ENCODE measurements at regions not wholly inside any gene's neighbourhood (a gene's known extent, or its start where the extent isn't known, plus 50 kb on each side); places are given as distances from the start of the nearest gene placed in this dataset.
"Not testable (repeated sequence)": the region's sequence is repeated elsewhere in the genome, so short reads cannot be mapped to it uniquely, and the experiment has no call there.

DNA sequence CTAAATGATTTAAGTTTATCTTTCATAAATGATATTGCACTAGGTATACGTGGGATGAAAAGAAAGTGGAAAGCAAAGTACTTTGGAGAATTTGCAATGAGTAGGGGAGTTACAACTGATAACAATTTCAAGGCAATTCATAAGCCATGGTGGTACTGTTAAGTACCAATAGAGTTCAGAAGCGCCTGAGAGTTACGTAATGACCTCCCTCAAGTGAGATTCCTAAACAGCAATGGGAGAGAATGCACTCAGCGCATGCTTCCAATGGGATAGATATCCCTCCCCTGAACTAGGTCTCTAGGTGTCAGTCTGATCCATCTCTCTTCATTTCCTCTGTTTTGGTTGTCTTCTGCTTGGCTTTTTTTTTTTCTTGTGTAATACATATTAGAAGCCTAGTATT lies 249.3 kb downstream of the NNT start:
- no peak overlapping the region for H3K4me3 ChIP-seq (ENCODE audit: low read length)
- DNase-seq (ENCODE audit: low read depth, low spot score): no peak

DNA sequence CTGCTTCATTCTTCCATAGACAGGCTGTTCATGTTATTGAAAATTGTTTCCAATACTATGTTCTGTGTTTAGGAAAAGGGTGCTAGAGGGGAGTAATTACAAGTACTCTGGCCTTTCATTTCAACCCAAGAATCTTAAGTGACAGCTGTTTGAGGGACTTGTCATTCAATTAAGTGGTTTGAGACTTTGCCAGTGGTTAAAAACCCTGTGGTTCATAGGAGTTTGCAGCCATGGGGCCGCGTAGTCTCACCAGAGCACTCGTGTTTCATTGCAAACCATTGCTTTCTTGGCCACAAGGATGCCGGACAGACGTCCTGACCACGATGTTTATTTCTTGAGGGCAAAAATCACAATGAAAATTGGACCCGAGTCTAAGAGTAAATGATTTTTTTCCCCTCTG lies 248.8 kb downstream of the NNT start:
- no peak for DNase-seq (ENCODE audit: low read depth, low spot score)
- no peak overlapping the region for H3K4me3 ChIP-seq (ENCODE audit: low read length)

DNA sequence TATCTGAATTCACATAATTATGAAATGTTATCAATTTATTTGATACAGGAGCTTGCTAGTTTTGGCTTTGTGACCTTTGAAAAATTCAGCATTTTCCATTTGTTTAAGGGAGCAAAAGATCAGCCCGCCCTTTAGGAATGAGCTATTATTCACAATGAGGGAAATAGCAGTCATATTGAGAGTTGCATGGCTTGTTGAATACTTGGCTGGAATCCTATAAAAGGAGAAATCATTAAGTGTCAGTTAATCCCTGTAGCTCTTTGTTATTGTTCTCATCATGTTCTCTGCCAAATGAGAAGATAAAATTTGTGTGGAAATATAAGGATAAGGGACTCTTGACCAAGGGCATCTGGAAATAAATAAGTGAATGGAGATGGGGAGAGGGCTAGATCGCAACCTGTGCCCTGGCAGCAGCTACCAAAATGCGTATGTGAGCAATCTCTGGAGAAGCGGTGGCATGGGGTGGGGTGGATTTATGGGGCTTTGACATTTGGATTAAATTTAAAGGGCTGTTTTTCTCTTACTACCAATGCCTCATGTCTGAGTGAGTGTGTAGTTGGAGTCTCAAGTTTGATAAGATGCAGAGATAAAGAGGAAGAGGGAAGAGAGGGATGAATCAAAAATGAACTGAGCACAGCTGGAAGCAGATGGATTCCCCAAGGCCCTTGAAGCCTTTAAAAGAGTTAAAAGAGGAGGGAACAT lies 237.6 kb downstream of the NNT start:
- H3K4me3 ChIP-seq (ENCODE audit: low read length): no peak overlapping the region
- no peak for DNase-seq (ENCODE audit: low read depth, low spot score)

DNA sequence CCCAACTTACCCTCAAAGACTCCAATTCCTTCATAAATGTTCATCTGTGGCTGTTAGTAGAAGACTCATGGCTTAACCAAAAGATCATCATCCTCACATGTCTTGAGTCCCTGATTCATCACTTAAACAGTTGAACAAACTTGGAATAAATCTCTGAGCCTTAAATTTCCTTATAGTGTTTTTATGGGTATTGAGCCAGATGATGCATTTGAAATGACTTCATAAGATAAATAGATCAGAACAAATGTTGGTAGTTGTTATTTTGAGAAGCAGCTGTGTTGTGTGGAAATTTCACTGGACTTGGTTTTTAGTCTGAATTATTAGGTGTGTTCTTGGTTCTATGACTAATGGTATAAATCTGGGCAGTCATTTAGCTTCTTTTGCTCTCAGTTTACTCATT lies 236.2 kb downstream of the NNT start:
- no peak overlapping the region for H3K4me3 ChIP-seq (ENCODE audit: low read length)
- DNase-seq (ENCODE audit: low read depth, low spot score): no peak

DNA sequence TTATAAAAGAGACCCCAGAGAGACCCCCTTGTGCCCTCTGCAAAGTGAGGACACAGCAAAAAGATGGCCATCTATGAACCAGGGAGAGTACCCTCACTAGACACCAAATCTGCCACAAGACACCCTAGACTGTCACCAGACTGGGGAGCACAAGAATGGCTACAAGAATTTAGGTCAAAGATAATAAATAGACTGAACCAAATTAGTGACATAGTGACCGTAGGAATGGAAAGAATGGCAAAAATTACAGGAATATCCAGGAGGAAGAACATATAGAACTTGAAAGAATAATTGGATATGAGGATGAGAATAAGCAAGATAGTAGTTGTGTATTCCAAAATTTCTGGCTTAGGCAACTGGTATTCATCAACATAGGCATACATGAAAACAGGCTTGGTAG lies 235.0 kb downstream of the NNT start:
- no peak for DNase-seq (ENCODE audit: low read depth, low spot score)
- no peak overlapping the region for H3K4me3 ChIP-seq (ENCODE audit: low read length)

DNA sequence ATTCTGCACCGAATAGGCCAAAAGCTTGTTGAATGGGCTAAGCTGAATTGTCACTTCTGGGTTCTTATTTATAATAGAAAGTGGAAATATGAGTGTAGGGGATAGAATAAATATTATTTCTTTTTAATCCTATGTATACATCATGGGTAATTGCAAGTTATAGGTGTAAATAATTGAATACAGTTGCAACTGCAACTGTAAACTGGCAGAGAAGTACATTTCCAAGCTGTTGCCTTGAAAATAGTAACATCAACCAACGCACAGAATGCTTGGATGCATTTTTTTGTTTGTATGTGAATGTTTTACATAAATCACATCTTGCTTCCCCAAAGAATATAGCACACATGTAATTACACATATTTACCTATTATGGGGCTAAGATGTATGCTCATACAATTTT lies 234.1 kb downstream of the NNT start:
- DNase-seq (ENCODE audit: low read depth, low spot score): no peak
- H3K4me3 ChIP-seq (ENCODE audit: low read length): no peak overlapping the region

DNA sequence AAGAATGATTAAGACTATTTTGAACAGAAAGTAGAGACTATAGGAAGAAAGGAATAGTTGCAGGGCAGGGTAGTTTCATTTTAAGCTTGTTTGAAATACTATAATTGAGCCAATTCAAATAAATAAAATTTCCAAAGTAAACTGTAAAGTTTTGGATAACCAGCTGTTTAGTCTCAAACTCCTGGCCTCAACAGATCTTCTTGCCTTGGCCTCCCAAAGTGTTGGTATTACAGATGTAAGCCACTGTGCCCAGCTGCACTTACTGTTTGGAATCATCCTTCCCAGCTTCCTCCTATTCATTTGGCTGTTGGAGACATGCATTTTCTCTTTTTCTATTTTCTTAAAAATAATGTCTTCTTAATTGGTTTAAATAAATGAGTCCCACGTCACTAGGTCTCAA lies 231.0 kb downstream of the NNT start:
- DNase-seq (ENCODE audit: low read depth, low spot score): no peak
- no peak overlapping the region for H3K4me3 ChIP-seq (ENCODE audit: low read length)

DNA sequence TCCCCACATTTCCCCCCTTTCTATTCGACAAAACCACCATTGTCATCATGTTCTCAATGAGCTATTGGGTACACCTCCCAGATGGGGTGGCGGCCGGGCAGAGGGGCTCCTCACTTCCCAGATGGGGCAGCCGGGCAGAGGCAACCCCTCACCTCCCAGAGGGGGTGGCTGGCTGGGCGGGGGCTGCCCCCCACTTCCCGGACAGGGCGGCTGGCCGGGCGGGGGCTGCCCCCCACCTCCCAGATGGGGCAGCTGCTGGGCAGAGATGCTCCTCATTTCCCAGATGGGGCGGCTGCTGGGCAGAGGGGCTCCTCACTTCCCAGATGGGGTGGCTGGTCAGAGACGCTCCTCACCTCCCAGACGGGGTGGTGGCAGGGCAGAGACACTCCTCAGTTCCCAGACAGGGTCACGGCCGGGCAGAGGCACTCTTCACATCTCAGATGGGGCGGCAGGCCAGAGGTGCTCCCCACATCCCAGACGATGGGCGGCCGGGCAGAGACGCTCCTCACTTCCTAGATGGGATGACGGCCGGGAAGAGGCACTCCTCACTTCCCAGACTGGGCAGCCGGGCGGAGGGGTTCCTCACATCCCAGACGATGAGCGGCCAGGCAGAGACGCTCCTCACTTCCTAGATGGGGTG lies 221.5 kb downstream of the NNT start:
- DNase-seq (ENCODE audit: low read depth, low spot score); H3K4me3 ChIP-seq (ENCODE audit: low read length): not testable (repeated sequence)

DNA sequence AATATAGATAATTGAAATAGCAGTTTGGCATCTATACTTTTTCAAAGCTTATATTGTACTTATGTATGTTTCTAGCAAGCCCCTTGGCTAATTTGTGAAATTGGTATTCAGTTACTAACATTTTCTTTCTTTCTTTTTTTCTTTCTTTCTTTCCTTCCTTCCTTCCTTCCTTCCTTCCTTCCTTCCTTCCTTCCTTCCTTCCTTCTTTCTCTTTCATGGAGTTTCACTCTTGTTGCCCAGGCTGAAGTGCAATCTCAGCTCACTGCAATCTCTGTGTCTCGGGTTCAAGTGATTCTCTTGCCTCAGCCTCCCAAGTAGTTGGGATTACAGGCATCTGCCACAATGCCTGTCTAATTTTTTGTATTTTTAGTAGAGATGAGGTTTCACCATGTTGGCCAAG lies 215.4 kb downstream of the NNT start:
- not testable (repeated sequence) for H3K4me3 ChIP-seq (ENCODE audit: low read length); DNase-seq (ENCODE audit: low read depth, low spot score)

DNA sequence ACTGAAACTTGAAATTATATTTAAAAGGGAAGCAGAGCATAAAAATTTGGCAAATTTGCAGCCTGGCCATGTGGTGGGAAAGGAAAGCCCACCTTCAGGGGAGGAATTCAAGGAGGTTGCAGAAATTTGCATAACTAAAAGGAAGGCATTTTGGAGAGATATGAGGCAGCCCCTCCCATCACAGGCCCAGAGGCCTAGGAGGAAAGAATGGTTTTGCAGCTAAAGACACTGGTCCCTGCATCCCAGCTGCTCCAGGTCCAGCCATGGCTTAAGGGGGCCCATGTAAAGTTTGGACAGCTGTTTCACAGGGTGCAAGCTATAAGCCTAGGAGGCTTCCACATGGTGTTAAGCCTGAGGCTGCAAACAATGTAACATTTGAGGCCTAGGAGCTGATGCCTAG lies 212.5 kb downstream of the NNT start:
- no peak overlapping the region for H3K4me3 ChIP-seq (ENCODE audit: low read length)
- DNase-seq (ENCODE audit: low read depth, low spot score): no peak

DNA sequence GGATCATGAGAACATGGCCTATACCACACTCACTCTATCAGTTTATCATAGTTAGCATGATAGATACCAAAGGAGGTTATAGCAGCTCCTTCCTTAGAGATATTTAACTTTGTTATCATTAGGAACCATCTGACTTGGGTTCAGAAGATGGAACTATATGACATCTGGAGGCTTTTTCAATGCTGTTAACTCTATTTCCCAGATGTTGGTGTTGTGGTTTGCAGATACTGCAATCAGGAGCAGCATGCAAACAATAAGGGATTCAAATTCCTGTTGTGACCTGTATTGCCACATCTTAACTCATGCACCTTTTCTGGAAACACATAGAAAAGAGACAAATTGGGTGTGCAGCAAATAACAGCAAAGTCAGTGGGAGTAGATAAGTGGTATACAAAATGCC lies 201.7 kb downstream of the NNT start:
- H3K4me3 ChIP-seq (ENCODE audit: low read length): no peak overlapping the region
- DNase-seq (ENCODE audit: low read depth, low spot score): no peak

DNA sequence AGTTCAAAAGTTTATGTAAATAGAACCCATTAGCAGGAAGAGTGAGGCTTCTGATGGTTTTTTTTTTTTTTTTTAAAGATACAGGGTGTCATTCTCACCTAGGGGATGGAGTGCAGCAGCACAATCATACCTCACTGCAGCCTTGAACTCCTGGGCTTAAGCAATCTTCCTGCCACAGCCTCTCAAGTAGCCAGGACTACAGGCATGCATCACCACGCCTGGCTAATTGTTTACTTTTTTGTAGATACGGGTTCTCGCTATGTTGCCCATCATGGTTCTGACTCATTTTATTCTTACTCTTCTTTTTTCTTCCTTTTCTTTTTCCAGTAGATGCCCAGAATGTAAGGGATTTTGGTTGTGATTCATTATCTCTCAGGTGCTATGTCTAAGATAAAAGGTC lies 201.1 kb downstream of the NNT start:
- no peak overlapping the region for H3K4me3 ChIP-seq (ENCODE audit: low read length)
- DNase-seq (ENCODE audit: low read depth, low spot score): no peak

DNA sequence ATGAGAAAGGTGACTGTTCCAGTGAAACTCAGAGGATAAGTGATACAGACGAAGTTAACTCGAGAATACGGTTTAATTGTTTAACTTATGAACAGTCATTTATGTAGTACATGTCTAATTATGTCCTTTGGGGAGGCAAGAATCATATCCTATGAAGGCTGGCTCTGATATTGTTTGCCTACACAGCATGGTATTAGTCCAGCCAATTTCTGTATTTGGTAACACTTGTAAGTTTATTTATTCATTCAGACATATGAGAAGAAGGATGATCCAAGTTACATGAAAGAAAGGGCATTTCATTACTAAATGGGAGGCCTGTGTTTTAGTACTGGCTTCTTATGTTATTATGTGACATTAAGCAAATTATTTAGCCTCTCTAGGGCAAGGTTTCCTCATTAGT lies 199.7 kb downstream of the NNT start:
- no peak overlapping the region for H3K4me3 ChIP-seq (ENCODE audit: low read length)
- no peak for DNase-seq (ENCODE audit: low read depth, low spot score)

DNA sequence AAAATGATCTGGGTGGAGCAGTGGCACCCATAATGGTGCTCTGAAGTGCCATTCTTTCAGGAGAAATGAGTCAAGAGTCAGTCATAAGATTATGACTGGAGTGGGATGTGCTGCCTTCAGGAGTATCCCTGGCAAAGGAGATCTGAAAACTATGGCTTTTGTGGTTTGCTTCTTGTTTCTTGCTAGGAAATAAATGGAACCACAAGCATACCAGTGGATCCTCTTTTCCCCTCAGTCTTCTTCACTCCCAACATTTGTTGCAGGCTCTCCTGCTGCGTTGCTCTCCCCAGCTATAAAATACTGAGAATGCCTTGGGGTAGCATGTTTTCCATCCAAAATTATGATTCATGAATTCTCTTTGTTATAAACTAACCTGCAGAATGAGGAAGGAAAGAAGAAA lies 199.1 kb downstream of the NNT start:
- DNase-seq (ENCODE audit: low read depth, low spot score): no peak
- no peak overlapping the region for H3K4me3 ChIP-seq (ENCODE audit: low read length)

DNA sequence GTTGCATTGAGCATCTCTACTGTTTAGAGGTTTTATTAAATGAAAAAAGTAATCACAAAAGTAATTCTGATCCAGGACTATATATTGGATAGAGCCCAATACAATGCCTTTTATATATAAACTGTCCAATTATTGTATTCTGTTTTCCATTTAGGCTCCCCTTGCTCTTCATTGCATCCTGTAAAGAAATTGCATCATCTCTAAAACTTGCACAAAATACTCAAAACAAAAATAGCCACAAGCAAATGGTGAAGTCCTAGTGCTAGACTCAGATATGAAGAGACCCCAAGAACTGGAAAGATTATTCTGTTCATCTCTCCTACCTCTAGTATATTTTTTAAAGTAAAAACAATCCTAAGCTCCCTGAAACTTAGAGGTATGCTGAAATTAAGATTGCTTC lies 195.8 kb downstream of the NNT start:
- H3K4me3 ChIP-seq (ENCODE audit: low read length): no peak overlapping the region
- no peak for DNase-seq (ENCODE audit: low read depth, low spot score)

DNA sequence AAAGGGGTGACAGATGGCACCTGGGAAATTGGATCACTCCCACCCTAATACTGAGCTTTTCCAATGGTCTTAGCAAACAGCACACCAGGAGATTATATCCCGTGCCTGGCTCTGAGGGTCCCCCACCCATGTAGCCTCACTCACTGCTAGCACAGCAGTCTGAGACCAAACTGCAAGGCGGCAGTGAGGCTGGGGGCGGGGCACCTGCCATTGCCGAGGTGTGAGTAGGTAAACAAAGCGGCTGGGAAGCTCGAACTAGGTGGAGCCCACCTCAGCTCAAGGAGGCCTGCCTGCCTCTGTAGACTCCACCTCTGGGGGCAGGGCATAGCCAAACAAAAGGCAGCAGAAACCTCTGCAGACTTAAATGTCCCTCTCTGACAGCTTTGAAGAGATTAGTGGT lies 188.9 kb downstream of the NNT start:
- DNase-seq (ENCODE audit: low read depth, low spot score); H3K4me3 ChIP-seq (ENCODE audit: low read length): not testable (repeated sequence)

DNA sequence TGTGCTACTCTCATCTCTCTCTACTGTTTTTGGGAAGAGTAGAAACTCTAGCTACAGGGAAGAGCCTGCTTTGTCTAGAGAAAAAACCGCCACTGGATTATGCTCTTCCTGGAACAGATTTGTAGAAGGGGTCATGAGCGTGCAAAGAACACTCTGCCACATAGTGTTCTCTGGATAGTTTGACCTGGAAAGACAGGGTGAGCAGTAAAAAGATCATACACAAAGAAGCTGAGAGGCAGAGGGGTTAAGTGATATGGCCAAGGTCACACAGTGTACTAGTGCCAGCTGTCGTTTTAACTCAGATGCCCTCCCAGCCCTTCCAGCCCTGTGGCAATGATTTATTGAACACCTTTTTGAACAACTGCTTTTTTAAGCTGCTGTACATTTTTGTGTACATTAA lies 182.2 kb downstream of the NNT start:
- DNase-seq (ENCODE audit: low read depth, low spot score): no peak
- H3K4me3 ChIP-seq (ENCODE audit: low read length): no peak overlapping the region

DNA sequence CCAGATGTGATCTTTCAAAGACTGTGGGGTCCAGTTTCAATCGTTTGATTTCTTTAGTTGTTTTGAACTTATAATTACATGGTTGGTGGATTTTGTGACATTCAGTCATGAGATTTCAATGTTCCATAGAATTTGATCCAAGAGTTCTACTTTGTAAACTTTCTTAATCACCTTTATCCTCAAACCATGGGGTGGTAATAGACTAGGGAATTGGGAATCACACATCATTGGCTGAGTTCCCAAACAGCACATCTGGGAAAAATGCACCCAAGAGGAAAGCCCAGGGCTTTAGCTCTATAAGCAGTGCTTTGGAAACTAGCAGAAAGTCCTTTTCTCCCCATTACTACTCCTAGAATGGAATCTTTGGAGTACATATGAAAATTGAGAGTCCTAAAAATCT lies 177.6 kb downstream of the NNT start:
- no peak overlapping the region for H3K4me3 ChIP-seq (ENCODE audit: low read length)
- no peak for DNase-seq (ENCODE audit: low read depth, low spot score)

DNA sequence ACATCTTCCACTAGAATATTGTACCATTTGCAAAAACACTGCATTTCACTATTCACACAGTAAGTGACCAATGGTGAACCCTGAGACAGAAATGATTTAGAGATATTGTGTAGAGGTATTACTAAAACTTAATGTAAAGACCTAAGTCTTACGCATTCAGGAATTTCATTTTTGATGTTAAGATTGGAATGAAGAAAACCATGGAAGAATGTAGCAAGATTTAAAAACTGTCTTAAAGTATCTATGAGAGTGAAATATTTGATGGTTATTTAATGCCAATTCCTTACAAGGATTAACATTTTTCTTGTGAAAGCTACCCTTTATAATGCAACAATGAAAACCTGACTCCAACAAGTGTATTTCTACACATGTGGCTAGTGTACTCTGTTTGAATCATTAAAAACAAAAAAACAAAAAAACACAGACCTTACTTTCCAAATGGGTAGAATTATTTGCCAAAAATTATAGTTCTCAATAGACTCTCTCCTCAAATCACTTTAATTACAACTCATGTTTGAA lies 172.0 kb downstream of the NNT start:
- no peak for DNase-seq (ENCODE audit: low read depth, low spot score)
- no peak overlapping the region for H3K4me3 ChIP-seq (ENCODE audit: low read length)

DNA sequence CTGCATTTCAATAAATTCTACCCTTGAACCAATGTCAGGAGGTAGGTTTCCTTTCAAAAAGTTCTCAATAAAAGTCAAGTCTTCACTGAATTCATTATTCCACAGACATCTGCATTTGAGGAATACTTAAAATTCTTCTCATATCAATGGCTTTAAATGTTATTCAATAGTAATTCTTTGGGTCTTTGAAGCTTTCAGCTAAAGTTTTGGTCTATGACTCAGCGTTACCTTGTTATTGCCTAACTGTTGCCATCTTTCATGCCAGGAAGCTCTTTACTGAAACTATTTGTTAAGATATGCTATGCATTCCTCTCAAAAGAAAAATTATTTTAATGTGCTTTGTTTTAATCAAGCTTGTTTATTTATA lies 170.5 kb downstream of the NNT start:
- no peak overlapping the region for H3K4me3 ChIP-seq (ENCODE audit: low read length)

More for the DNA sequence above, 170.5 kb downstream of the NNT start:
- DNase-seq (ENCODE audit: low read depth, low spot score): no peak
